ENCODE measurements at regions not wholly inside any gene's neighbourhood (a gene's known extent, or its start where the extent isn't known, plus 50 kb on each side); places are given as distances from the start of the nearest gene placed in this dataset.

GRCh38 chr6:168390749-168391420, 50.1 kb upstream of the SMOC2 start (continued):
- TF ChIP-seq, protein P1, sequence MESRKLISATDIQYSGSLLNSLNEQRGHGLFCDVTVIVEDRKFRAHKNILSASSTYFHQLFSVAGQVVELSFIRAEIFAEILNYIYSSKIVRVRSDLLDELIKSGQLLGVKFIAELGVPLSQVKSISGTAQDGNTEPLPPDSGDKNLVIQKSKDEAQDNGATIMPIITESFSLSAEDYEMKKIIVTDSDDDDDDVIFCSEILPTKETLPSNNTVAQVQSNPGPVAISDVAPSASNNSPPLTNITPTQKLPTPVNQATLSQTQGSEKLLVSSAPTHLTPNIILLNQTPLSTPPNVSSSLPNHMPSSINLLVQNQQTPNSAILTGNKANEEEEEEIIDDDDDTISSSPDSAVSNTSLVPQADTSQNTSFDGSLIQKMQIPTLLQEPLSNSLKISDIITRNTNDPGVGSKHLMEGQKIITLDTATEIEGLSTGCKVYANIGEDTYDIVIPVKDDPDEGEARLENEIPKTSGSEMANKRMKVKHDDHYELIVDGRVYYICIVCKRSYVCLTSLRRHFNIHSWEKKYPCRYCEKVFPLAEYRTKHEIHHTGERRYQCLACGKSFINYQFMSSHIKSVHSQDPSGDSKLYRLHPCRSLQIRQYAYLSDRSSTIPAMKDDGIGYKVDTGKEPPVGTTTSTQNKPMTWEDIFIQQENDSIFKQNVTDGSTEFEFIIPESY (IDR thresholded peaks at IDR 0.05; ENCODE audit: extremely low read depth, insufficient replicate concordance, low read length) = no peak
- no peak for TF ChIP-seq ELF1 (IDR thresholded peaks at IDR 0.05; ENCODE audit: borderline replicate concordance, low read depth)
- TF ChIP-seq EGR1 (IDR thresholded peaks at IDR 0.05; ENCODE audit: low read depth) = no peak
- no peak for TF ChIP-seq SP1 (IDR thresholded peaks at IDR 0.05; ENCODE audit: low read depth)
- no peak for TF ChIP-seq ZFX (IDR thresholded peaks at IDR 0.05)
- TF ChIP-seq ZNF274 (IDR thresholded peaks at IDR 0.05; ENCODE audit: low read depth, low read length) = no peak
- TF ChIP-seq SIN3A (IDR thresholded peaks at IDR 0.05; ENCODE audit: low read depth) = no peak
- no peak for TF ChIP-seq MAX (IDR thresholded peaks at IDR 0.05)

Data from HCT116 (cell line).